H1 (cell line): ENCODE measurements at regions not wholly inside any gene's neighbourhood (a gene's known extent, or its start where the extent isn't known, plus 50 kb on each side); places are given as distances from the start of the nearest gene placed in this dataset.

ENCODE experiments used
- CTCF ChIA-PET: fragments of 300-600 bp; sonication (Branson Sonifier 250); formaldehyde crosslinking; loops from one replicate; lab custom pipeline; 2021; ENCODE audit not compliant: partially characterized antibody; lab: Charles Lee
- POLR2A ChIA-PET: fragments of 300-600 bp; sonication (Branson Sonifier 250); formaldehyde crosslinking; loops from one replicate; lab custom pipeline; 2021; ENCODE audit warnings: inconsistent platforms; ENCODE audit not compliant: partially characterized antibody; lab: Charles Lee
- DNase-seq, 2 experiments: peaks; one replicate each; pipeline versions ENCODE4 v3.0.0 to v3.0.0-alpha.2; 2010 to 2022; ENCODE audit warnings: low spot score in 2 of 2, low read depth in 1 of 2, mixed read lengths in 1 of 2
- FAIRE-seq: peaks from 2 replicates; lab custom pipeline; 2011; peaks lifted over from hg19 to GRCh38; lab: Jason Lieb, UNC
- H2AFZ ChIP-seq: 2 replicates; pipeline ENCODE4 v1.8.1; 2012; ENCODE audit warnings: low read length, inconsistent platforms
- H2AK5ac ChIP-seq: 2 replicates; pipeline ENCODE4 v1.6.1; 2013; ENCODE audit warnings: low read depth, low read length
- H2BK120ac ChIP-seq: replicated peaks from 2 replicates; pipeline ENCODE3; 2013; ENCODE audit warnings: low read depth, low read length, inconsistent platforms
- H2BK12ac ChIP-seq: 2 replicates; pipeline ENCODE4 v1.6.1; 2013; ENCODE audit warnings: low read depth, low read length
- H2BK15ac ChIP-seq: 2 replicates; pipeline ENCODE4 v1.6.1; 2013; ENCODE audit warnings: low read length
- H2BK20ac ChIP-seq: 2 replicates; pipeline ENCODE4 v1.6.1; 2013; ENCODE audit warnings: low read length
- H2BK5ac ChIP-seq: 2 replicates; pipeline ENCODE4 v1.6.1; 2013; ENCODE audit warnings: low read depth, low read length
- H3K14ac ChIP-seq: 2 replicates; pipeline ENCODE4 v1.6.1; 2013; ENCODE audit warnings: inconsistent platforms; ENCODE audit not compliant: insufficient read length
- H3K18ac ChIP-seq: 2 replicates; pipeline ENCODE4 v1.6.1; 2013; ENCODE audit warnings: low read length; ENCODE audit errors: extremely low read depth
- H3K23ac ChIP-seq: 2 replicates; pipeline ENCODE4 v1.6.1; 2013; ENCODE audit warnings: inconsistent platforms; ENCODE audit not compliant: insufficient read length
- H3K23me2 ChIP-seq: 2 replicates; pipeline ENCODE4 v1.6.1; 2013; ENCODE audit warnings: low read depth, low read length
- H3K27ac ChIP-seq: 2 replicates; pipeline ENCODE4 v1.6.1; 2011; ENCODE audit warnings: low read depth, low read length, inconsistent platforms
- H3K27me3 ChIP-seq, 4 experiments: replicated peaks in 1 of 4; 1 replicate in 1 of 4; 2 replicates in 3 of 4; pipeline versions ENCODE4 v1.6.1 to v1.8.1; 2011 to 2013; ENCODE audit warnings: low read length in 3 of 4, mild to moderate bottlenecking in 3 of 4, inconsistent platforms in 2 of 4, mixed read lengths in 2 of 4, moderate library complexity in 1 of 4; ENCODE audit not compliant: control insufficient read depth in 3 of 4, insufficient read depth in 3 of 4; ENCODE audit errors: extremely low read depth in 1 of 4
- H3K36me3 ChIP-seq, 4 experiments: 2 replicates each; pipeline versions ENCODE4 v1.6.1 to v1.8.1; 2011 to 2013; ENCODE audit warnings: mild to moderate bottlenecking in 4 of 4, low read length in 3 of 4, moderate library complexity in 2 of 4, control low read depth in 1 of 4, inconsistent platforms in 1 of 4; ENCODE audit not compliant: insufficient read depth in 4 of 4, control insufficient read depth in 2 of 4
- H3K4ac ChIP-seq: replicated peaks from 2 replicates; pipeline ENCODE3; 2013; ENCODE audit warnings: low read length, low read depth, mixed read lengths, inconsistent platforms; ENCODE audit not compliant: insufficient read length
- H3K4me1 ChIP-seq, 4 experiments: replicated peaks in 1 of 4; 1 replicate in 1 of 4; 2 replicates in 3 of 4; pipeline versions ENCODE4 v1.6.1 to v1.8.1; 2011 to 2013; ENCODE audit warnings: low read length in 3 of 4, inconsistent platforms in 2 of 4, mixed read lengths in 1 of 4; ENCODE audit not compliant: insufficient read depth in 4 of 4, control insufficient read depth in 3 of 4
- H3K4me2 ChIP-seq, 2 experiments: 2 replicates each; pipeline versions ENCODE4 v1.6.1 to v1.8.1; 2011 to 2013; ENCODE audit warnings: low read depth in 2 of 2, low read length in 2 of 2, control low read depth in 1 of 2, inconsistent platforms in 1 of 2, mild to moderate bottlenecking in 1 of 2; ENCODE audit not compliant: insufficient read depth in 1 of 2
- H3K4me3 ChIP-seq, 4 experiments: fragments of 200-600, 300-600 bp in 1 of 4; sonication (generic), shearing (Covaris generic), sonication (Bioruptor Twin) in 1 of 4; 2 replicates each; pipeline versions ENCODE4 v1.5.1 to v1.8.1; 2011 to 2016; ENCODE audit warnings: low read length in 4 of 4, low read depth in 3 of 4, control low read depth in 2 of 4, inconsistent platforms in 2 of 4, mild to moderate bottlenecking in 2 of 4, mixed read lengths in 1 of 4, moderate library complexity in 1 of 4; ENCODE audit not compliant: insufficient read depth in 2 of 4; ENCODE audit errors: extremely low read depth in 1 of 4
- H3K56ac ChIP-seq: replicated peaks from 2 replicates; pipeline ENCODE3; 2013; ENCODE audit warnings: low read depth, mild to moderate bottlenecking, mixed read lengths, low read length, inconsistent platforms; ENCODE audit not compliant: insufficient read length
- H3K79me1 ChIP-seq: 2 replicates; pipeline ENCODE4 v1.6.1; 2013; ENCODE audit warnings: low read depth, low read length, control low read depth
- H3K79me2 ChIP-seq, 2 experiments: 2 replicates each; pipeline versions ENCODE4 v1.6.1 to v1.8.1; 2012 to 2013; ENCODE audit warnings: low read length in 2 of 2, mild to moderate bottlenecking in 2 of 2, inconsistent platforms in 1 of 2; ENCODE audit not compliant: insufficient read depth in 2 of 2, control insufficient read depth in 1 of 2
- H3K9ac ChIP-seq, 4 experiments: replicated peaks in 1 of 4; 1 replicate in 1 of 4; 2 replicates in 3 of 4; pipeline versions ENCODE4 v1.6.1 to v1.8.1; 2011 to 2013; ENCODE audit warnings: low read depth in 3 of 4, low read length in 3 of 4, control low read depth in 2 of 4, mild to moderate bottlenecking in 2 of 4, moderate library complexity in 2 of 4, inconsistent platforms in 1 of 4; ENCODE audit errors: extremely low read depth in 1 of 4
- H3K9me3 ChIP-seq, 2 experiments: 2 replicates each; pipeline versions ENCODE4 v1.6.1 to v1.8.1; 2012 to 2013; ENCODE audit warnings: mild to moderate bottlenecking in 2 of 2, moderate library complexity in 2 of 2, control low read depth in 1 of 2, inconsistent platforms in 1 of 2, low read depth in 1 of 2, low read length in 1 of 2, mixed read lengths in 1 of 2; ENCODE audit not compliant: insufficient read depth in 2 of 2
- H4K20me1 ChIP-seq, 2 experiments: replicated peaks in 1 of 2; 2 replicates each; pipeline versions ENCODE3 to v1.8.1; 2011 to 2013; ENCODE audit warnings: inconsistent platforms in 2 of 2, low read length in 2 of 2, mild to moderate bottlenecking in 1 of 2; ENCODE audit not compliant: insufficient read depth in 2 of 2, control insufficient read depth in 1 of 2
- H4K5ac ChIP-seq: 2 replicates; pipeline ENCODE4 v1.6.1; 2013; ENCODE audit warnings: low read length, low read depth, mixed read lengths, inconsistent platforms; ENCODE audit not compliant: insufficient read length
- H4K8ac ChIP-seq: 2 replicates; pipeline ENCODE4 v1.8.0; 2013; ENCODE audit warnings: mild to moderate bottlenecking, moderate library complexity, low read length, inconsistent platforms; ENCODE audit not compliant: insufficient read depth; ENCODE audit errors: extremely low read depth
- H4K91ac ChIP-seq: replicated peaks from 2 replicates; pipeline ENCODE3; 2013; ENCODE audit warnings: low read length, mixed read lengths, inconsistent platforms; ENCODE audit not compliant: insufficient read length
- WGBS, 2 experiments: shearing (Covaris generic) in 1 of 2; methylation state at CpG; one replicate each; pipeline versions ENCODE4 v1.1.6 to v1.1.7; 2013 to 2015; ENCODE audit warnings: low lambda C conversion rate in 2 of 2, mixed read lengths in 2 of 2, inconsistent platforms in 1 of 2, low coverage in 1 of 2, missing lambda C conversion rate in 1 of 2; ENCODE audit not compliant: insufficient replicate concordance in 2 of 2, insufficient coverage in 1 of 2, insufficient read length in 1 of 2; ENCODE audit errors: extremely low coverage in 1 of 2, missing lambda C conversion rate in 1 of 2; 5-methylcytosine and 5-hydroxymethylcytosine counted together

- Histone ChIP-seq H4K8ac (no peak overlapping the region), H3K9me3 (no peaks in the 10 kb centered on the region), H4K5ac (no peak overlapping the region), H2AFZ (no peak overlapping the region), H3K27ac (no peak overlapping the region), H4K91ac (no peak overlapping the region), H3K4me1 (no peaks in the 10 kb centered on the region), H3K79me1 (no peaks in the 10 kb centered on the region), H3K23ac (no peak overlapping the region), H3K9ac (no peak overlapping the region), H2BK5ac (no peak overlapping the region), H3K4me3 (no peak overlapping the region), H3K18ac (no peak overlapping the region), H3K79me2 (no peaks in the 10 kb centered on the region), H2BK12ac (no peak overlapping the region), H3K27me3 (no peaks in the 10 kb centered on the region), H3K4ac (no peak overlapping the region), H2BK15ac (no peak overlapping the region), H2AK5ac (no peak overlapping the region), H3K56ac (no peak overlapping the region), H3K23me2 (no peaks in the 10 kb centered on the region), H4K20me1 (no peaks in the 10 kb centered on the region), H3K36me3 (no peaks in the 10 kb centered on the region), H2BK120ac (no peak overlapping the region), H3K4me2 (no peak overlapping the region), H3K14ac (no peak overlapping the region), H2BK20ac (no peak overlapping the region)
- FAIRE-seq (no peak), DNase-seq (no peak)
- WGBS, 2 experiments = 92% methylated on average over 4 of the region's 4 CpGs; no CpG with 5 or more reads in 1 of the 2 experiments
- POLR2A ChIA-PET = no interaction called here
- CTCF ChIA-PET = no interaction called here
Observed at GRCh38 chr1:177620636-177621190, 349.1 kb downstream of the SEC16B start.
